Activated CD4-positive, alpha-beta memory T cell treated with anti-CD3 and anti-CD28 coated beads, Interleukin-2, amount 10 ng/mL, durations not matched to agents 7 days and 5 days (primary cell): ENCODE measurements at regions not wholly inside any gene's neighbourhood (a gene's known extent, or its start where the extent isn't known, plus 50 kb on each side); places are given as distances from the start of the nearest gene placed in this dataset.

ENCODE experiments used
- CTCF ChIA-PET: fragments of 350-600 bp; sonication (Branson Sonifier 250); formaldehyde crosslinking; loops from one replicate; lab custom pipeline; 2021; ENCODE audit warnings: antibody characterized with exemption, inconsistent platforms; lab: Charles Lee
- POLR2A ChIA-PET: fragments of 350-600 bp; sonication (Branson Sonifier 250); formaldehyde crosslinking; loops from one replicate; lab custom pipeline; 2021; ENCODE audit warnings: antibody characterized with exemption; lab: Charles Lee
- DNase-seq: peaks from one replicate; pipeline ENCODE4 v3.0.0-alpha.2; 2020
- H3K27ac Mint-ChIP-seq: one replicate; pipeline ENCODE4 v1.8.0; 2021; ENCODE audit warnings: mild to moderate bottlenecking, mixed read lengths
- H3K27me3 Mint-ChIP-seq: one replicate; pipeline ENCODE4 v1.8.0; 2021; ENCODE audit warnings: mixed read lengths
- H3K36me3 Mint-ChIP-seq: one replicate; pipeline ENCODE4 v1.8.0; 2021; ENCODE audit warnings: low read depth, mixed read lengths
- H3K4me1 Mint-ChIP-seq: one replicate; pipeline ENCODE4 v1.8.0; 2021; ENCODE audit warnings: mixed read lengths
- H3K4me3 Mint-ChIP-seq: one replicate; pipeline ENCODE4 v1.8.0; 2021; ENCODE audit warnings: mild to moderate bottlenecking, mixed read lengths
- H3K9me3 Mint-ChIP-seq: one replicate; pipeline ENCODE4 v1.8.0; 2021; ENCODE audit warnings: mixed read lengths

GRCh38 chr15:93432474-93432873, 343.5 kb upstream of the RGMA start:
- H3K9me3 Mint-ChIP-seq: no peaks in the 10 kb centered on the region
- no peaks in the 10 kb centered on the region for H3K4me1 Mint-ChIP-seq
- no peaks in the 10 kb centered on the region for H3K36me3 Mint-ChIP-seq
- ChIA-PET CTCF (no interaction called here), POLR2A (no interaction called here)
- no peak overlapping the region for H3K4me3 Mint-ChIP-seq
- no peak overlapping the region for H3K27ac Mint-ChIP-seq
- DNase-seq: no peak
- H3K27me3 Mint-ChIP-seq: no peaks in the 10 kb centered on the region

- Mint-ChIP-seq H3K27me3 (peaks cover 3% of the 10 kb centered on the region), H3K9me3 (no peaks in the 10 kb centered on the region), H3K4me3 (no peak overlapping the region), H3K36me3 (no peaks in the 10 kb centered on the region), H3K4me1 (no peaks in the 10 kb centered on the region), H3K27ac (no peak overlapping the region)
- POLR2A ChIA-PET: no interaction called here
- DNase-seq: no peak
- CTCF ChIA-PET: interaction anchor here (1.0 kb wide), 1 partner anchor 401 kb away, joined by 3 read pairs; no protein-coding TSS in a partner anchor
Measured at GRCh38 chr15:93428807-93429351, 339.9 kb upstream of the RGMA start.

DNA sequence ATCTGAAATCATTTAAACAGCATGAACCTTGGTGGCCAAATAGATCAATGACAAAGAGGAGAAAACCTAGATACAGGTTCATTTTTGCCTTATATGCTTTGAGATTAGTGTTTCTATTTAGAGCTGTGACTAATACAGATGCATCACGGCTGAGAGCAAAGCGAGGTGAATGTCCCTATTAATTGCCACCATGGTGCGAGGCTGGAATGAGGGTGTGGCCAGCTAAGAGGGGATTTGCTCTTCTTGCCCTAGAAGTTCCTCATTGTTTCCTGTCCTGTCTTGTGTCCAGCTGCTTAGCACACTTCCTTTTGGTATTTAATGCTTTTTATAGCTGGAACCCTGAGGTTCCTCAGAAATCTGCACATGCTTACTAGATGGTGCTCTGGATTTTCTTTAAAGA, 339.1 kb upstream of the RGMA start:
- Mint-ChIP-seq H3K27me3 (peaks cover 3% of the 10 kb centered on the region), H3K4me3 (no peak overlapping the region), H3K27ac (no peak overlapping the region), H3K36me3 (no peaks in the 10 kb centered on the region), H3K4me1 (no peaks in the 10 kb centered on the region), H3K9me3 (no peaks in the 10 kb centered on the region)
- ChIA-PET POLR2A (no interaction called here), CTCF (no interaction called here)
- DNase-seq: no peak

DNA sequence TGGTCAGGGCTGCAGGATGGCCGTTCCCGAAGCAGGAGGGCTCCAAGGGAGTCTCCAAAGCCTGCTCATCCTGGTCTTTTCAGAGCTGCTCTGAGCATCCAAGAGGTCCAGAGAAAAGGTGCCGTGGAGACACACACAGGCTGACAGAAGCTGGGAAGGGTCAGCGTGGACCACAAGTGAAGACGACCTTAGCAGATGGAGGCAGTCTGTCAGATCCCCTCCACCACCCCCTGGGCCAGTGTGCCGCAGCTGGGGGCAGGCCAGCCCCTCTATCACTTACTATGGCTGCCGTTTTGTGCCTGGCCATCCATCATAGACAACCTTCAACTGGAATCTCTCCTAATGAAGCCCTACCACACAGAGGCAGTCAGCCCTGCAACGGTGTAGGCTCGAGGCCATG, 335.1 kb upstream of the RGMA start:
- Mint-ChIP-seq H3K36me3 (no peaks in the 10 kb centered on the region), H3K9me3 (no peaks in the 10 kb centered on the region)

DNA sequence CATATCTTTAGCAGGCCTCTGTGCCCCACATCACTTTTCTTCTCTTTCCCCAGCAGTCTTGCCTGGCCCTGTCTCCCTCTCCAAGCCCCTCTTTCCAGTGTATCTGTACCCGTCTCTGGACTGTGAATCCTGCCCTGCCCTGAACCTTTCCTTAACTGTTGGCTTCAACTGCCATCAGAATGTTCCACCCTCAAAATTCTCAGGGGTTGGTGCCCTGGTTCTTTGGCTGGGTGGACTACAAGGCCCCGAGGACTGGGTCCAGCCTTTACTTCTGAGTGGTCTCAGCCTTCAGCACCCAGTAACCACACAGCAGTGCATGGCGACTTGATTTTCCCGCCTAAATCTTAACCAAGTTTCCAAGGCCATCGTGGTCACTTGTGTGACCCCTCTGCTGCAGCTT, 333.5 kb upstream of the RGMA start:
- ChIA-PET POLR2A (no interaction called here), CTCF (no interaction called here)
- Mint-ChIP-seq H3K27me3 (peaks cover 3% of the 10 kb centered on the region), H3K4me3 (no peak overlapping the region), H3K4me1 (no peaks in the 10 kb centered on the region), H3K27ac (no peak overlapping the region), H3K9me3 (no peaks in the 10 kb centered on the region), H3K36me3 (no peaks in the 10 kb centered on the region)
- no peak for DNase-seq

More for the DNA sequence above, 335.1 kb upstream of the RGMA start:
- H3K27me3 Mint-ChIP-seq: peaks cover 3% of the 10 kb centered on the region
- H3K4me3 Mint-ChIP-seq: no peak overlapping the region
- H3K4me1 Mint-ChIP-seq: no peaks in the 10 kb centered on the region
- POLR2A ChIA-PET: no interaction called here
- CTCF ChIA-PET: no interaction called here
- no peak overlapping the region for H3K27ac Mint-ChIP-seq
- DNase-seq: no peak

- no peak overlapping the region for H3K27ac Mint-ChIP-seq
- DNase-seq: no peak
Measured at GRCh38 chr15:93420477-93420876, 331.5 kb upstream of the RGMA start.

DNA sequence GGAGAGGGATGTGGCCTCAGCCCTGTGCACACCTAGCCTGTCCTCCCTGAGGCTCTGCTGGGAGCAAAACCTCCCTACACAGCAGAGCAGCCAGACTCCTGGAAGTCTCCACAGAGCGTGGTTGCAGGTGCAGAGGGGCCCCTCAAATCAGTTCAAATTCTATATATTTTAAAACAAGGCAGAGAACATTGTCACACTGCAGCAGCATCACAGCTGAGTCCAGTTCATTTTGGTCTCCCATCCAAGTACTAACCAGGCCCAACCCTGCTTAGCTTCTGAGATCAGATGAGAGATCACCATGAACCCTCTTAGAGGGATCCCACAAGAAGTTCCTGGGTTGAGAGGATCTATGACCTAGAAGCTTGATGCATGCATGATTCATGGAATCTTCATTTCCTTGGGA, 331.0 kb upstream of the RGMA start:
- peaks cover 2% of the 10 kb centered on the region for H3K27me3 Mint-ChIP-seq
- H3K4me3 Mint-ChIP-seq: no peak overlapping the region
- no peak for DNase-seq
- no peaks in the 10 kb centered on the region for H3K36me3 Mint-ChIP-seq
- POLR2A ChIA-PET: no interaction called here
- CTCF ChIA-PET: no interaction called here
- no peaks in the 10 kb centered on the region for H3K4me1 Mint-ChIP-seq
- no peak overlapping the region for H3K27ac Mint-ChIP-seq
- H3K9me3 Mint-ChIP-seq: no peaks in the 10 kb centered on the region

More at GRCh38 chr15:93420477-93420876, 331.5 kb upstream of the RGMA start:
- ChIA-PET CTCF (no interaction called here), POLR2A (no interaction called here)
- no peaks in the 10 kb centered on the region for H3K4me1 Mint-ChIP-seq
- no peaks in the 10 kb centered on the region for H3K9me3 Mint-ChIP-seq
- no peak overlapping the region for H3K4me3 Mint-ChIP-seq
- H3K27me3 Mint-ChIP-seq: peaks cover 2% of the 10 kb centered on the region
- H3K36me3 Mint-ChIP-seq: no peaks in the 10 kb centered on the region

- peaks cover 2% of the 10 kb centered on the region for H3K27me3 Mint-ChIP-seq
- ChIA-PET POLR2A (no interaction called here), CTCF (no interaction called here)
- no peak for DNase-seq
- H3K27ac Mint-ChIP-seq: no peak overlapping the region
- no peak overlapping the region for H3K4me3 Mint-ChIP-seq
- no peaks in the 10 kb centered on the region for H3K9me3 Mint-ChIP-seq
- no peaks in the 10 kb centered on the region for H3K36me3 Mint-ChIP-seq
- no peaks in the 10 kb centered on the region for H3K4me1 Mint-ChIP-seq
Measured at GRCh38 chr15:93418566-93418965, 329.6 kb upstream of the RGMA start.

DNA sequence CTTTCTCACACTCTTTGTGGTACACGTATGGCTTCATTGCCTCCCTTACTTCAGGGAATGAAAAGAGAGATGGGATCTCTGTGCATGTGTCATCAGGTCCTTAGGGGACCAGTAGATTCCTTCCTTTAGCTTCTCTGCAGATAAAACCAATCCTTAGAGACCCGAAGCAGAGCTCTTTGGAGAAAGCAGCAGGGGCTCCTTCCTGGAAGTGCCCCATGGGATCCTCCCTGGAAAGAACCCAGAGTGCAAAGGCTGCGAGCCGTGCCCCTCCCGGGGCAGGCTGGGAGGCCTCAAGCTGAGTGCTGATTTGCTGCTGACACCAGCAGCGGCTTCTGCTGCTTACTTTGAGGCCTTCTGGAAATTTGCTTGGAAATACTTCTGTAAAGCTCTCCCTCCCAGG, 328.6 kb upstream of the RGMA start:
- no peaks in the 10 kb centered on the region for H3K9me3 Mint-ChIP-seq
- H3K36me3 Mint-ChIP-seq: no peaks in the 10 kb centered on the region
- no peak overlapping the region for H3K27ac Mint-ChIP-seq
- H3K4me1 Mint-ChIP-seq: no peaks in the 10 kb centered on the region
- POLR2A ChIA-PET: no interaction called here
- CTCF ChIA-PET: no interaction called here
- no peak overlapping the region for H3K4me3 Mint-ChIP-seq
- H3K27me3 Mint-ChIP-seq: peaks cover 2% of the 10 kb centered on the region
- no peak for DNase-seq

DNA sequence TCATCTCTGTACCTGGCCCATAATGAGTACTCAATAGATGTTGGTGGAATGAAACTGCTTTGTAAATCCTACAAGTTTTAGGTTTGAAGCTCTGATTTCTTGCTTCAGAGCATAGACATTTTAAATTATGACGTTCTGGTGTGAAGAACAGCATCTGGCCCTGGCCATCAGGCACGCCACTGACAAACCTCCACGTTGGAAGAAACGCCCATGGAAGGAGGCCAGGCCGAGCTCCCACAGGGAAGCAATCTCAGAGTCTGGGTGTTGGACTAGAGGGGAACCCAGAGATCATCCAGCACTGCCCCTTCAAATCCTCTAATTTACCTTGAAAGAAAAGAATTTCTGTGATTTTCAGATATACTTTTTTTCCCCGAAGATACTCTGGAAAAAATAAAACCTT, 328.1 kb upstream of the RGMA start:
- ChIA-PET CTCF (no interaction called here), POLR2A (no interaction called here)
- Mint-ChIP-seq H3K4me3 (no peak overlapping the region), H3K27me3 (peaks cover 2% of the 10 kb centered on the region), H3K36me3 (no peaks in the 10 kb centered on the region), H3K4me1 (no peaks in the 10 kb centered on the region), H3K27ac (no peak overlapping the region), H3K9me3 (no peaks in the 10 kb centered on the region)
- no peak for DNase-seq

DNA sequence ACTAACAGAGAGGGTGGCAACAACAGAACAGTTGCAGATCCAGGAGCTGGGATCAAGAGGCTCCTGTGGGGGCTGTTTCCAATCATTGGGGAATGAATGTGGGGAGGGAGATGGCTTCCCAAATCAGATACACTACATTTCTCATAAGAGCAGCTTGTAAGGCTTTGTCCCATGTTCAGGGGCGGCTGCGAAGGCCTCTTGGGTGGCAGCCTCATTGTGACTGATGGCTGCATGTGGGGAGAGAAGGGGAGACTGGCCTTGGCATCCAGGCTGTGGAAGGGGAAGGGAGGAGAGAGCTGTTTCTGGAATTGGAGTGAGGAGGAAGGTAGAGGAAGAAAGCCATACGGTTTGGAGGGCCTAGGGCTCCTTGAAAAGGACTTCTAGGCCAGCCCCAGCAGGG, 326.6 kb upstream of the RGMA start:
- Mint-ChIP-seq H3K27me3 (peaks cover 2% of the 10 kb centered on the region), H3K4me3 (no peak overlapping the region), H3K9me3 (no peaks in the 10 kb centered on the region), H3K4me1 (no peaks in the 10 kb centered on the region), H3K27ac (no peak overlapping the region), H3K36me3 (no peaks in the 10 kb centered on the region)
- CTCF ChIA-PET: no interaction called here
- POLR2A ChIA-PET: no interaction called here
- DNase-seq: no peak

DNA sequence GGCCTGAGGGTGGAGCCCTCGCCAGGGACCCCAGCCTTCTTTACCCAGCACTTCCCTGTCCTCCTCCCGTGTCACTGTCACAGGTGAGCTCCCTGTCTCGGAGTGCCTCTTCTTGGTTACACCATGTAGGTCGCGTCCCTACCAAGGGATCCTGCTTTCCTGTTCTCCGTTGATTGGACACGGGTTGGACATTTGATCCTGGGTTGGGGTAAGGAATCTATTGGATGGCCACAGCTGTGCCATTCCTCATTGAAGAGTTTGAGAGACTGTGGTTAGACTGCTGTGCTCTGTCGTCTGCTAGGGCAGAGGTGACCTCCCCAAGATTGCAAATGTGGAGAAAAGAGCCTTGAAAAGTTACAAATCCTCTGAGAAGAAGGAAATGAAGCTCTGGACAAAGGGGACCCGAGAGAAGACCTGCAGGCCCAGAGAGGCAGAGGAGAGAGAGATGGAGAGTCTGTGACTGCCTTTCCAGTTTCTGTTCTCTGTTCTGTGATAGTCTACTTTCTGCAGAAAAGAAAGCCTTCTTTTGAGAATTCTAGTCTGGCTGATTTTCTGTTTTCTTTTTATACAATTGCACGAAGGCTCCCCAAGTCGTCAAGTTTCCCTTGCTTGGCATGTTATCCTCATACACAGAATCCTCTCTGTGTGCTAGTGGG, 325.7 kb upstream of the RGMA start:
- Mint-ChIP-seq H3K27ac (no peak overlapping the region), H3K27me3 (peaks cover 2% of the 10 kb centered on the region), H3K4me3 (no peak overlapping the region), H3K4me1 (no peaks in the 10 kb centered on the region), H3K36me3 (no peaks in the 10 kb centered on the region), H3K9me3 (no peaks in the 10 kb centered on the region)
- POLR2A ChIA-PET: no interaction called here
- CTCF ChIA-PET: no interaction called here
- no peak for DNase-seq

GRCh38 chr15:93413745-93414144, 324.7 kb upstream of the RGMA start:
- Mint-ChIP-seq H3K27me3 (peaks cover 2% of the 10 kb centered on the region), H3K36me3 (no peaks in the 10 kb centered on the region), H3K27ac (no peak overlapping the region), H3K9me3 (no peaks in the 10 kb centered on the region), H3K4me3 (no peak overlapping the region), H3K4me1 (no peaks in the 10 kb centered on the region)
- no peak for DNase-seq
- CTCF ChIA-PET: no interaction called here
- POLR2A ChIA-PET: no interaction called here

DNA sequence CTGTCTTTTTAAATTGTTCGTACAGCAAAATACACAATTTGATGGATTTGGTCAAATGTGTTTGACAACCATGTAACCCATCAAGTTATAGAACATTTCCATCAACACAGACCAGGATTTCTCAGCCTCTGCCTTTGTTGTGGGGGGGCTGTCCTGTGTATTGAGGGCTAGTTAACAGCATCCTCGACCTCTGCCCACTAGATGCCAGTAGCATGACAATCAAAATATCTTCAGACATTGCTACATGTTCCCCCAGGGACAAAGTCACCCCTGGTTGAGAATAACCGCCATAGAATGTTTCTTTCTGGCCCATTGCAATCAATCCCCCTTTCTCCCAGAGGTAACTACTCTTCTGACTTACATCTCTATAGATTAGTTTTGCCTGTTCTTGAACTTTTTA, 310.1 kb upstream of the RGMA start:
- Mint-ChIP-seq H3K27ac (no peak overlapping the region), H3K27me3 (peaks cover 13% of the 10 kb centered on the region), H3K4me3 (no peak overlapping the region), H3K4me1 (no peaks in the 10 kb centered on the region), H3K36me3 (no peaks in the 10 kb centered on the region), H3K9me3 (no peaks in the 10 kb centered on the region)
- ChIA-PET CTCF (no interaction called here), POLR2A (no interaction called here)
- DNase-seq: no peak
